GM12872 (cell line): ENCODE measurements at regions not wholly inside any gene's neighbourhood (a gene's known extent, or its start where the extent isn't known, plus 50 kb on each side); places are given as distances from the start of the nearest gene placed in this dataset.

Experiments
- TF ChIP-seq, protein P1 (sequence below): IDR thresholded peaks from 3 replicates; pipeline ENCODE4 v1.5.1; 2011; ENCODE audit warnings: low read depth, mild to moderate bottlenecking, low read length, moderate library complexity; ENCODE audit not compliant: insufficient read depth

DNA sequence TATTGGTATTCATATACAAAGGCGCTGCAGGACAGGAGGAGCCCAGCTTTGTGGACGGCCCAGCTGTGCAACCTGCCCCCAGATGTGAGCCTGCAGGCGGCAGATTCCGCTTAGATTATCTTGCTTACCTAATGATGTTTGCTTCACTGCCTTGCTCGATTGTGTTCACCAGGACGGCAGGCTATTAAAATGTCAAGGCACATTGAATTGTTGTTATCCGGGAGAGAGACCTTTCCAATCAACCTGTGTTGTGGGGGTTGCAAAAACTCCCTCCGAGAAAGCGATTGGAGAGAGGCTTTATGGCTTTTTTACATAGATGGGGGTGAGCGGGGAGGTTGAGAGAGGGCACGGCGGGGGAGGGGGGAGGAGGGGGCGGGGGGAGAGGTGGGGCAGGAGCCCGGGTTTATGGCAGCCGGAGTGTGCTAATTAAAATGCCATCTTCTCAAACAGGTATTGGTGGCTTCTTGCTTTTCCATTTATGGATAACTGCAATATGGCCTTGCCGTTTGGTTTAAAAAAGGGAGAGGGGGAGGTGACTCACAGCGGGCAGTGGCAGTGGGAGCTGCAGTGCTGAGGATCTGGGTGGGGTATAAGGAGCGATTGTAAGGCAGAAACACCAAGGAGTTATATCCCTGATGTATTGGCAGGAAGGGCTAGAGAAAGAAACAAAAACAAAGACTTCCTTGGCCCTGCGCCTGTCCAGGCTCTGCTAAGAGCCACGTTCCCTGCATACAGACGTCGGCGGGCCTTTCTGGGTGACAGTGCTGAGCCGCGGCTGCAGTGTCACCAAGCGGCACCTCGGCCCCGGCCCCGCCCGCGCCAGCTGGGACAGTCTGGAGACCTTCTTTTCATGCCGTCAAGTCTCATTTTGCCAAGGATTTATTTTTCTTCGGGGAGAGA is 97.2 kb downstream of the INSIG2 start:
- TF ChIP-seq, protein P1, sequence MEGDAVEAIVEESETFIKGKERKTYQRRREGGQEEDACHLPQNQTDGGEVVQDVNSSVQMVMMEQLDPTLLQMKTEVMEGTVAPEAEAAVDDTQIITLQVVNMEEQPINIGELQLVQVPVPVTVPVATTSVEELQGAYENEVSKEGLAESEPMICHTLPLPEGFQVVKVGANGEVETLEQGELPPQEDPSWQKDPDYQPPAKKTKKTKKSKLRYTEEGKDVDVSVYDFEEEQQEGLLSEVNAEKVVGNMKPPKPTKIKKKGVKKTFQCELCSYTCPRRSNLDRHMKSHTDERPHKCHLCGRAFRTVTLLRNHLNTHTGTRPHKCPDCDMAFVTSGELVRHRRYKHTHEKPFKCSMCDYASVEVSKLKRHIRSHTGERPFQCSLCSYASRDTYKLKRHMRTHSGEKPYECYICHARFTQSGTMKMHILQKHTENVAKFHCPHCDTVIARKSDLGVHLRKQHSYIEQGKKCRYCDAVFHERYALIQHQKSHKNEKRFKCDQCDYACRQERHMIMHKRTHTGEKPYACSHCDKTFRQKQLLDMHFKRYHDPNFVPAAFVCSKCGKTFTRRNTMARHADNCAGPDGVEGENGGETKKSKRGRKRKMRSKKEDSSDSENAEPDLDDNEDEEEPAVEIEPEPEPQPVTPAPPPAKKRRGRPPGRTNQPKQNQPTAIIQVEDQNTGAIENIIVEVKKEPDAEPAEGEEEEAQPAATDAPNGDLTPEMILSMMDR = no peak

DNA sequence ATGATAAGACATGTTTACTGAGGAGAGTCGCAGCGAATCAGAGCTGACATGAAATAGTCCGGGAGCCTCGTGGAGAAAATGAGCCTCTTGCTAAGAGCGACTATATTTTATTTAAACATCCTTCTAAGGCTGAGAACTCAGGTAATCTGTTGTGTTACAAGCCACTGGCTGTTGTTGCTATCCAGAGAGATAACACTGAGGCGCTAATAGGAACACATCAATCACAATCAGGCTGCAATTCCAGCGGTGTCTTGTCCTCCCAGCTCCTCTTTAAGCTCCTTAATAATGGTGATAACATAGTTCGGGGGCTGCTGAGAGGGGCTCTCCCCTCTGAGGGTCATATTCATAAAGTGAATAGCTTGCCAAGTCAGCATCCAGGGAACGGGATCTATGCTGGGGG is 95.1 kb downstream of the INSIG2 start:
- TF ChIP-seq, protein P1 = no peak

DNA sequence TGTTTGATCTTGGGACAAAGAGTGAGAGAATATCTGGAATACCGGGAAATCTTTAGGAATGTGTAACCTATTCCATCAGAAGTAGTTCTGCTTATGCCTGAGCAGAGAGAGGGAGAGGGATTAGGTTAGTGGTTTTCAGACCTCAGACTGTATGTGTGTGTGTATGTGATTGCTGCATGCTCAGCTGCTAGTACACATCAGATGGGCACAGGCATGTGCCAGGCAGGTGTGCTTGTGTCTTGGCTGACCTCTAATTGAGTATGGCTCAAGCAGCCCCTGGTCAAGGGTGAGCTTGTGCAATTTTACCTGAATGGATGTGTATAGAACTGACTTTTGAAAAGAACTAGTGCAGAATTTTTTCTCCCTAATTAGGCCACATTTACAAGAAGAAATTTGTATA is 91.2 kb downstream of the INSIG2 start:
- TF ChIP-seq, protein P1 = no peak

DNA sequence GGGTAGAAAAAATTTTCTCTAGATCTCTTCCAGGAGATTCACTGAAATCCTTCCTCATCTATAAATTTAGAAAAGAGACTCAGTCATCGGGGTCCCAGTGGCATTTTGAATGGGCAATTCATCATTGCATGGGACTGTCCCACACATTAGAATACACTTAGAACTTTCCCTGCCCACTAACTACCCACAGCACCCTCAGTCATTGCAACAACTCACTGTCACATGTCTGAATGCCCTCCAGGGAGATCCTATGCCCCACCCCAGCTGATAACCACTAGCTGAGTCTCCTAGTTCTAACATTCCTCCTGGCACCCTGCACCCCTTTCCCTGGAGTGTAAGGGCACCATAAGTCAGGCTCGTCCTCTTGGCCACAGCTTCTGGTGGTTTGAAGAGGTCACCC is 89.6 kb downstream of the INSIG2 start:
- TF ChIP-seq, protein P1 = no peak

DNA sequence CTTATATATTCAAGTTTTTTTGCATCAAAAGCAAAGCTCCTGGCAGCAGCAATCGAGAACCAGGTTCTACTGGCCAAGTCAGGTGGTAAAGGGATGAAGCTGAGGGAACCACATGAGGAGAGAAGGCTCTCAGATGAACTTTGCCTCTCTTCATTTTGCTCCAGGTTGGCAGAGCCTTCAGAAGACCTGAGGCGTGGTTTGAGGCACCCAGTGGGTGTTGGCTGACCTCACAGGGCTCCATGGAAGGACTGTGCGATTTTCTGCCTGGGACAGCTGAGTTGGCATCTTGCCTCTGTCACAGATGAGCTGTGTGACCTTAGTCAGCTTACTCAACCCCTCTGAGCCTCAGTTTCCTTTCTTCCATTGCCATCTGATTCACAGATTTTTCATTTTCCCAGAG is 89.0 kb downstream of the INSIG2 start:
- TF ChIP-seq, protein P1 = no peak

DNA sequence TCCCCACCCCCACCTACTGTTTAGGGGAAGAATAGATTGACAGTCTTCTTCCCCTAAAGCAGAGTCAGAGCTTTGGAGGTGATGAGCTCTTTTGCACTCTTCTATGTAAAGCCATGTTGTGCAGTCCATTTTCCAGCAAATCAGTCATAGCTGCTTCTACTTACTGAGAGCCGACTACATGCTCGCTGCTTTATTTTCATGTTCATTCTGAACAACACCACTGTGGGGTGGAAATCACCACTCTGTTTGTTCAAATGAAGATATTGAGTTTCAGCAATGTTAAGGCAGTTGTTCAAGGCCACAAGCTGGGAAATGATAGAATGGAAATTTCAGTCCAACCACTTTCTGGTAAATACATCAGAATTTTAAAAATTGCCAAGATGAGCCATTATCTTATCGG is 88.3 kb downstream of the INSIG2 start:
- TF ChIP-seq, protein P1 = no peak

DNA sequence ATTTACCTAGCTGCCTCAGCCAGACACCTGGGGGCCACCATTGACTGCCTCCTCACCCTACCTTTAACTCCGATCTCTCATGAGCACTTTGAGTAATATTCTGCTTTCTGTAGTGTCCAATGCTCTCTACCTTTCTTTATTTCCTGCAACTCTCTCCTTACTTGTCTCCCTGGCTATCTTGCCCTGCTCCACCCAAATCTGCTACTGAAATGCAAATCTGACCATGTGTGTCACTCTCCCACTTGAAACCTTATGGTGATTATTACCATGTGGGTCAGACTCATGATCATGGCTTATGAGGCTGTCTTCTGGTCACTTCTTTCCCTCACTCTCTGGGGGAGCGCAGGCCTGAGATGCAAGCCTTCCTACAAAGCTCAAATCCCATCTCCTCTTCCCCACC is 83.3 kb downstream of the INSIG2 start:
- TF ChIP-seq, protein P1 = no peak
